HG03558 (cell line): ENCODE measurements at regions not wholly inside any gene's neighbourhood (a gene's known extent, or its start where the extent isn't known, plus 50 kb on each side); places are given as distances from the start of the nearest gene placed in this dataset.

Source experiments
- ATAC-seq: cut with Tn5 transposase; IDR thresholded peaks from one replicate; pipeline ENCODE4 v1.9.1; 2021; ENCODE audit warnings: moderate number of reproducible peaks; ENCODE audit not compliant: unreplicated experiment; ENCODE audit errors: extremely low read depth

- ATAC-seq: no peak
These were observed 180.7 kb upstream of the MKI67 start for GRCh38 chr10:128306966-128307365.

GRCh38 chr10:128307820-128308219 lies 181.6 kb upstream of the MKI67 start:
- ATAC-seq: no peak

- ATAC-seq: no peak
These were observed 184.9 kb upstream of the MKI67 start for GRCh38 chr10:128310971-128311658.

- ATAC-seq: no peak
These were observed 186.0 kb upstream of the MKI67 start for GRCh38 chr10:128312250-128312649.

- ATAC-seq: no peak
These were observed 188.5 kb upstream of the MKI67 start for GRCh38 chr10:128314686-128315085.

GRCh38 chr10:128316121-128316726 lies 190.0 kb upstream of the MKI67 start:
- ATAC-seq: no peak

- no peak for ATAC-seq
These were observed 190.7 kb upstream of the MKI67 start for GRCh38 chr10:128316925-128317324.

- ATAC-seq: no peak
These were observed 192.1 kb upstream of the MKI67 start for GRCh38 chr10:128318366-128318765.

- no peak for ATAC-seq
These were observed 192.7 kb upstream of the MKI67 start for GRCh38 chr10:128318913-128319312.

- no peak for ATAC-seq
These were observed 195.9 kb upstream of the MKI67 start for GRCh38 chr10:128322106-128322505.

GRCh38 chr10:128322950-128323349 lies 196.7 kb upstream of the MKI67 start:
- no peak for ATAC-seq

- no peak for ATAC-seq
These were observed 198.0 kb upstream of the MKI67 start for GRCh38 chr10:128324058-128324827.

GRCh38 chr10:128325788-128326187 lies 199.6 kb upstream of the MKI67 start:
- ATAC-seq: no peak

- no peak for ATAC-seq
These were observed 200.0 kb upstream of the MKI67 start for GRCh38 chr10:128326251-128326650.

- ATAC-seq: no peak
These were observed 200.6 kb upstream of the MKI67 start for GRCh38 chr10:128326851-128327250.

GRCh38 chr10:128336401-128336800 lies 210.2 kb upstream of the MKI67 start:
- no peak for ATAC-seq

GRCh38 chr10:128337860-128338378 lies 211.7 kb upstream of the MKI67 start:
- no peak for ATAC-seq

- ATAC-seq: no peak
These were observed 212.7 kb upstream of the MKI67 start for GRCh38 chr10:128338951-128339350.

GRCh38 chr10:128339753-128340152 lies 213.5 kb upstream of the MKI67 start:
- no peak for ATAC-seq

- ATAC-seq: no peak
These were observed 219.1 kb upstream of the MKI67 start for GRCh38 chr10:128345353-128345752.

GRCh38 chr10:128360783-128361182 lies 234.6 kb upstream of the MKI67 start:
- ATAC-seq: no peak
